OCI-LY7 (cell line): ENCODE measurements at regions not wholly inside any gene's neighbourhood (a gene's known extent, or its start where the extent isn't known, plus 50 kb on each side); places are given as distances from the start of the nearest gene placed in this dataset.

ENCODE experiments used
- BruUV-seq: library from RNA; stranded (reverse); fragments of 400-500 nt; replicated peaks from 2 replicates; lab custom pipeline; 2021; lab: Mats Ljungman, UMichigan
- CTCF ChIA-PET: fragments of 300-600 bp; sonication (Branson Sonifier 250); formaldehyde crosslinking; loops from one replicate; lab custom pipeline; 2022; ENCODE audit warnings: antibody characterized with exemption; ENCODE audit not compliant: unreplicated experiment; lab: Charles Lee
- POLR2A ChIA-PET: fragments of 300-600 bp; sonication (Branson Sonifier 250); formaldehyde crosslinking; loops from one replicate; lab custom pipeline; 2022; ENCODE audit warnings: antibody characterized with exemption; lab: Charles Lee
- DNase-seq: peaks from one replicate; pipeline ENCODE4 v3.0.0-alpha.2; 2015; ENCODE audit warnings: low spot score
- H2AFZ ChIP-seq: fragments of 200-600 bp; sonication (generic), shearing (Covaris generic); 2 replicates; pipeline ENCODE4 v1.6.1; 2014; ENCODE audit warnings: mild to moderate bottlenecking, antibody characterized with exemption, low read length, moderate library complexity
- H3K27ac ChIP-seq: fragments of 200-600 bp; sonication (generic); 2 replicates; pipeline ENCODE4 v1.5.1; 2014; ENCODE audit warnings: mixed run types, low read depth, mild to moderate bottlenecking, moderate library complexity, low read length, inconsistent platforms; ENCODE audit not compliant: poor library complexity, severe bottlenecking
- H3K36me3 ChIP-seq: fragments of 200-600 bp; sonication (generic); 2 replicates; pipeline ENCODE4 v1.6.1; 2014; ENCODE audit warnings: mild to moderate bottlenecking, antibody characterized with exemption, low read length, moderate library complexity, mixed read lengths; ENCODE audit not compliant: insufficient read depth
- H3K4me1 ChIP-seq: fragments of 200-600 bp; sonication (generic); 2 replicates; pipeline ENCODE4 v1.5.1; 2014; ENCODE audit warnings: mild to moderate bottlenecking, low read length; ENCODE audit not compliant: insufficient read depth, poor library complexity, severe bottlenecking
- H3K4me2 ChIP-seq: fragments of 200-600 bp; sonication (generic); 2 replicates; pipeline ENCODE4 v1.6.1; 2014; ENCODE audit warnings: mild to moderate bottlenecking, low read length
- H3K4me3 ChIP-seq: fragments of 200-600 bp; sonication (generic); 2 replicates; pipeline ENCODE4 v1.5.1; 2014; ENCODE audit warnings: mild to moderate bottlenecking, low read depth, low read length; ENCODE audit not compliant: poor library complexity, severe bottlenecking
- H3K79me2 ChIP-seq: fragments of 200-600 bp; sonication (generic); 2 replicates; pipeline ENCODE4 v1.6.1; 2016; ENCODE audit warnings: low read depth, mild to moderate bottlenecking, low read length, moderate library complexity, mixed read lengths; ENCODE audit not compliant: insufficient read depth
- H3K9me2 ChIP-seq: fragments of 200-600 bp; sonication (generic); 2 replicates; pipeline ENCODE4 v1.6.1; 2016; ENCODE audit warnings: mild to moderate bottlenecking, low read length, mixed read lengths; ENCODE audit not compliant: insufficient read depth
- H3K9me3 ChIP-seq: fragments of 200-600 bp; sonication (generic); 2 replicates; pipeline ENCODE4 v1.6.1; 2014; ENCODE audit warnings: mild to moderate bottlenecking, mixed run types, low read length, mixed read lengths
- H4K20me1 ChIP-seq: fragments of 200-600 bp; sonication (generic); 2 replicates; pipeline ENCODE4 v1.6.1; 2014; ENCODE audit warnings: mild to moderate bottlenecking, antibody characterized with exemption, low read length, moderate library complexity, mixed read lengths; ENCODE audit not compliant: insufficient read depth
- EZH2phosphoT487 ChIP-seq: fragments of 200-600 bp; sonication (generic); IDR thresholded peaks from 2 replicates; pipeline ENCODE4 v1.6.1; 2018; ENCODE audit warnings: low read depth, borderline replicate concordance, mild to moderate bottlenecking, mixed run types, antibody characterized with exemption, low read length, moderate library complexity, mixed read lengths
- intact Hi-C: fragments of 100-400 bp; cut with micrococcal nuclease; formaldehyde crosslinking; loops from one replicate; pipeline ENCODE4 v1.10.0; 2022; ENCODE audit not compliant: unreplicated experiment
- TF ChIP-seq, protein P1 (sequence below): fragments of 200-600 bp; sonication (generic); conservative IDR thresholded peaks from 2 replicates; pipeline ENCODE4 v1.5.1; 2014; ENCODE audit warnings: mild to moderate bottlenecking, antibody characterized with exemption, low read length, moderate library complexity, mixed read lengths

DNA sequence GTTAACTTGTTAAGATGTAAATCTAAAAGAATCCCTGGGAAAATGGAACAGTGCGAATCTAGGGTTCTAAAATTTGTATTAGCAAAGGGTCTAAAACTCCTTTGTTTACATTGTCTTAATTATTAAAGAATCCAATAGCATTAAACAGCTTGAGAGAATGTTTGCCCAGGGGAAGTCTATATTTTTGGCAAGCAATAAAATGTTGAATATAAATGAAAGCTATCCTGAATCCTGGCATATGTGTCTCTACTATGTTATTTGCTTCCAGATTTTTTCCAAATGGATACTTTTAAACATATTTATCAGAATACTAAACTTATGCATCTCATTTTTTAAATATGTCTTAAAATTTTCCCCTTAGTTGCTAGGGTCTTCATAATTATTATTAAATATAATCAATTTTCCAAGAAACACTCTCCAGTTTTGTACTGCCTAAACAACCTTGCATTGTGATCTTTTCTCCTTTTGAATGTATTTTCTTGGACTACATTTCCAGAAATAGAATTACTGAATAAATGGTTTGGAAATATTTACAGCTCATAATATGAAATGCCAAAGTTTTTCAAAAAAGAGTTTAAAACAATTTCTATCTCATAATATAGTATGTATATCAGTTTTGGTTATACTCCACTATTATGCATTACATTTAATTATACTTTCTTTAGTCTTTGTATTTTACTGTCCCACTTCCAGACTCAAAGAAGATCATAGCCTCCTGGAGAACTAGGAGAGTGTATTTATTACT lies 304.8 kb downstream of the USP25 start:
- no peaks in the 10 kb centered on the region for H3K36me3 ChIP-seq
- H4K20me1 ChIP-seq: no peaks in the 10 kb centered on the region
- no peak overlapping the region for H3K4me2 ChIP-seq
- no peaks in the 10 kb centered on the region for H3K4me1 ChIP-seq
- TF ChIP-seq EZH2phosphoT487: no peak
- TF ChIP-seq, protein P1, sequence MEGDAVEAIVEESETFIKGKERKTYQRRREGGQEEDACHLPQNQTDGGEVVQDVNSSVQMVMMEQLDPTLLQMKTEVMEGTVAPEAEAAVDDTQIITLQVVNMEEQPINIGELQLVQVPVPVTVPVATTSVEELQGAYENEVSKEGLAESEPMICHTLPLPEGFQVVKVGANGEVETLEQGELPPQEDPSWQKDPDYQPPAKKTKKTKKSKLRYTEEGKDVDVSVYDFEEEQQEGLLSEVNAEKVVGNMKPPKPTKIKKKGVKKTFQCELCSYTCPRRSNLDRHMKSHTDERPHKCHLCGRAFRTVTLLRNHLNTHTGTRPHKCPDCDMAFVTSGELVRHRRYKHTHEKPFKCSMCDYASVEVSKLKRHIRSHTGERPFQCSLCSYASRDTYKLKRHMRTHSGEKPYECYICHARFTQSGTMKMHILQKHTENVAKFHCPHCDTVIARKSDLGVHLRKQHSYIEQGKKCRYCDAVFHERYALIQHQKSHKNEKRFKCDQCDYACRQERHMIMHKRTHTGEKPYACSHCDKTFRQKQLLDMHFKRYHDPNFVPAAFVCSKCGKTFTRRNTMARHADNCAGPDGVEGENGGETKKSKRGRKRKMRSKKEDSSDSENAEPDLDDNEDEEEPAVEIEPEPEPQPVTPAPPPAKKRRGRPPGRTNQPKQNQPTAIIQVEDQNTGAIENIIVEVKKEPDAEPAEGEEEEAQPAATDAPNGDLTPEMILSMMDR: no peak
- no peaks in the 10 kb centered on the region for H3K9me3 ChIP-seq
- CTCF ChIA-PET: no interaction called here
- no peak overlapping the region for H2AFZ ChIP-seq
- BruUV-seq: no TSS peak
- POLR2A ChIA-PET: interaction anchor here (0.7 kb wide), 1 partner anchor 1081 kb away, joined by 3 read pairs; no protein-coding TSS in a partner anchor
- no peak overlapping the region for H3K4me3 ChIP-seq
- no peak overlapping the region for H3K27ac ChIP-seq
- no peaks in the 10 kb centered on the region for H3K9me2 ChIP-seq
- no peaks in the 10 kb centered on the region for H3K79me2 ChIP-seq
- DNase-seq: no peak
- intact Hi-C loops: no loop called here

DNA sequence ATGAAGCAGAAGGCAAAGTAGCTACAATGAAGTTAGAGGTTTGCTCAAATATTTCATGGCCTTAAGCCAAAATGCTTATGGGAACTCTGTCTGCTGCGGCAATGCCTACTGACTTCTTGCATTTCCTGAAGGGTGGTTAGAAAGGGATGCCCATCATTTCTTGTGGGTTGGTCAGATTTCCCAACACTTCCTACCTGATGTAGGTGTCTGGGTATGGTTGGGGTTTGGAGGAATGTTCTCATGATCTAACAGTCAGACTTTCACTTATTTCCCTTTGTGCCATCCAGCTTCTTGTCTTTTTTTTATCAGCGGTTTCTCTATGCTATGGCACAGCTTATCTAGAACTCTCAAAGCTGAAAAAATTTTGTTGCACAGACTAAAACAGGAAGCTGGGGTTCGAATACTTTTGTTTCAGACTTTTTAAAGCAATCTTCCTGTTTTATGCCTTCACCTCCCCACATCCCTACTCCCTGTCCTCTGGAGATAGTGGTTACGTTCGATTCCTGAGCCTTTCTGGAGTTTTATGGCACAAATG lies 307.7 kb downstream of the USP25 start:
- ChIA-PET CTCF (no interaction called here), POLR2A (interaction anchor here (0.6 kb wide), 2 partner anchors 60 to 622 kb away, joined by 3 to 4 read pairs; no protein-coding TSS in a partner anchor)
- H3K9me2 ChIP-seq: no peaks in the 10 kb centered on the region
- no peak overlapping the region for H3K4me2 ChIP-seq
- no peak overlapping the region for H2AFZ ChIP-seq
- no peaks in the 10 kb centered on the region for H3K9me3 ChIP-seq
- BruUV-seq: no TSS peak
- intact Hi-C loops: no loop called here
- no peaks in the 10 kb centered on the region for H3K4me1 ChIP-seq
- H4K20me1 ChIP-seq: no peaks in the 10 kb centered on the region
- H3K4me3 ChIP-seq: no peak overlapping the region
- TF ChIP-seq, protein P1: no peak
- TF ChIP-seq EZH2phosphoT487: no peak
- no peaks in the 10 kb centered on the region for H3K79me2 ChIP-seq
- H3K36me3 ChIP-seq: no peaks in the 10 kb centered on the region
- no peak overlapping the region for H3K27ac ChIP-seq
- no peak for DNase-seq

DNA sequence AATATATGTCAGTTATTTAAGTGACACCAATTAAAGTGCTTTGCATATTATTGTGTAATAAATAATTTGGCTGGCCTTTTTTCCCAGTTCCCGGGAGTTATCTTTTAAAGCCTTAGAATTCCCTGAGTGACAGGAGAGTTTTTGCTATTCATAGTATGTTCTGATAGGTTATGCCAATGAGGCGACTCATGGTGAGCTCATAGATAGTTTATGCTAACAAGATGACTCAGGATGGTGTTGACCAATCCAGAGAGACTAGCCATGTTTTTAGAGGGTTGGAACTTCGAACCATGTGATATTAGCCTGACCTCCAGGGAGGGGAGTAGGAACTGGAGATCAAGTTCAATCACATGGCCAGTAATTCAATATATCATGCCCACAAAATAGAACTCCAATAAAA lies 310.8 kb downstream of the USP25 start:
- POLR2A ChIA-PET: no interaction called here
- no peak for DNase-seq
- intact Hi-C loops: no loop called here
- Histone ChIP-seq H3K36me3 (no peaks in the 10 kb centered on the region), H3K4me2 (no peak overlapping the region), H3K79me2 (no peaks in the 10 kb centered on the region), H2AFZ (no peak overlapping the region), H3K4me1 (no peaks in the 10 kb centered on the region), H3K9me3 (no peaks in the 10 kb centered on the region), H3K4me3 (no peak overlapping the region), H4K20me1 (no peaks in the 10 kb centered on the region), H3K27ac (no peak overlapping the region), H3K9me2 (no peaks in the 10 kb centered on the region)
- no peak for TF ChIP-seq EZH2phosphoT487
- TF ChIP-seq, protein P1: no peak
- BruUV-seq: no TSS peak
- CTCF ChIA-PET: no interaction called here
